GM21515 (cell line): ENCODE measurements at regions not wholly inside any gene's neighbourhood (a gene's known extent, or its start where the extent isn't known, plus 50 kb on each side); places are given as distances from the start of the nearest gene placed in this dataset.
A peak's percentile ranks its signal among the peaks of the same experiment; 100 is the strongest.

ENCODE experiments used
- ATAC-seq: cut with Tn5 transposase; IDR thresholded peaks from one replicate; pipeline ENCODE4 v1.9.1; 2021; ENCODE audit not compliant: unreplicated experiment

DNA sequence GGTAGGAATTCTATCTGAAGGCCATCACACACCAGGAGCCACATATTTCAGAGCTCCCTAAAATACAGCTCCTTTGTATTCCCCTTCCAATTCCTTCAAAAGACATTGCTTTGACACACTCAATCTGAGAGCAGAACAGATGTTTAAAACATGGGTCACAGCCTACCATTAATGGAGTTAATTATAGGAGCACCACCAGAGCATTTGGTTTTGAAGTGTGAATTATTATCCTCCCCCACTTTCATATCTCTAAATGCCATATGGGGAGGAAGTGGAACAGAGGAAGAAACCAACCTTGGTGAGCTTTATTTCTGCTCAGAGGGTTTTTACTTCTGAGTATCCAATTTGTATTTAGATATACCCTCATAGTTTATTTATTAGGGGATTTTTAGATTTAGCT is 50.7 kb upstream of the TNFRSF21 start:
- ATAC-seq, result peak; percentile 53

DNA sequence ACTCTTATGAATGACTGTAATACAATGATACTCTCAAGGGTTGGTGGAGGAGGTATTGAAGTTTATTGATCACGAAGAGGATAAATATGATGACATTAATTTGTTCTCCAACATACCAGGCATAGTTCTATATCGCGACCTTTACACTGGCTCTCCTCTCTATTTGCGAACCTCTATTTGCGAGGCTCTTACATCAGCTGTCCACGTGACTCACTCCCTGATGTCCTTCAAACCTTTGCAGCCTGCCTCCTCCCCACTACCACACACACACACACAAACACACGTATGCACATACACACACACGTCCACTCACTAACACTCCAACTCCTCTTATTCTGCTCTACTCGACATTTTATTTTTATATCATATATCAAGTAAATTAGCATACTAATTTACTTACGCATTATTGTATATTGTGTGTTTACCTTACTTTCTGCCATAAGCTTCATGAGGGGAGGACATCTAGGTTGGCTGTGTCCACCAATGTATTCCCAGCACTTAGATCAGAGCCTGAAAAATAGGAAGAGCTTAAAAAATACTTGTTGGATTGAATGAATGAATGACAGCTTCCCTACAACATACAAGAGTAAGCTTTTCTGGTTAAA is 53.3 kb upstream of the TNFRSF21 start:
- no peak for ATAC-seq

DNA sequence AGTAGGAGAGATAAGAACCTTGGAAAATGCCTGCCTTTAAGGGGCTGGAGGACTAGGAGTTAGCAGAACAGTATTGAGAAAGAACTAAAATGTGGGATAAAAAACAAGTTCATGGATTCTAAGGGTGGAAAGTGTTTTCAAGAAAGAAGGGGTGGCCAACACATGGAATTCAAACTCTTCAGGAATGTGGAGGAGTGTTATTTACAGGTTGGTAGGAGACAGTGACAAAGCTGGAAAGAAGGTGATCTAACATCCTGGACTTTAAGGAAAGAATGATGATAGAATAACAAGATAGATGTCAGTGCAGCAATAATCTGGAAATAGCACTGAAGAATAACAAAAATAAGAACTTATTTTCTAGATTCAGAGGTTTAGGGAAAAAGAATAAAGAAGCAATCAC is 54.0 kb upstream of the TNFRSF21 start:
- no peak for ATAC-seq

DNA sequence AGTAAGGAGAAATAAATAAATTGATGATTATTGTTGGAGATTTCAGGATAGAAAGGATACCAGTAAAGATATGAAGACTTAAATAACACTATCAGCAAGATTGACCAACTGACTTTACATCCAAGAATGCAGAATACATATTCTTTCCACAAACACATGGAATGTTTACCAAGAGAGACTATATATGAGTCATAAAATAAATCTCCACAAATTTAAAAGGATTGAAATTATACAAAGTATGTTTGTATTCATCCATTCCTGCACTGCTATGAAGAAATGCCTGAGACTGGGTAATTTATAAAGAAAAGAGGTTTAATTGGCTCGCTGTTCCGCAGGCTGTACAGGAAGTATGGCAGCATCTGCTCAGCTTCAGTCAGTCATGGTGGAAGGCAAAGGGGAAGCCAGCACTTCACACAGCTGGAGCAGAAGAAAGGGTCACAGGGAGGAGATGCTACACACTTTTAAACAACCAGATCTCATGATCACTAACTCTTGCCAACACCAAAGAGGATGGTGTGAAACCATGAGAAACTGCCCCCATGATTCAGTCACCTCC is 56.7 kb upstream of the TNFRSF21 start:
- ATAC-seq, result no peak

DNA sequence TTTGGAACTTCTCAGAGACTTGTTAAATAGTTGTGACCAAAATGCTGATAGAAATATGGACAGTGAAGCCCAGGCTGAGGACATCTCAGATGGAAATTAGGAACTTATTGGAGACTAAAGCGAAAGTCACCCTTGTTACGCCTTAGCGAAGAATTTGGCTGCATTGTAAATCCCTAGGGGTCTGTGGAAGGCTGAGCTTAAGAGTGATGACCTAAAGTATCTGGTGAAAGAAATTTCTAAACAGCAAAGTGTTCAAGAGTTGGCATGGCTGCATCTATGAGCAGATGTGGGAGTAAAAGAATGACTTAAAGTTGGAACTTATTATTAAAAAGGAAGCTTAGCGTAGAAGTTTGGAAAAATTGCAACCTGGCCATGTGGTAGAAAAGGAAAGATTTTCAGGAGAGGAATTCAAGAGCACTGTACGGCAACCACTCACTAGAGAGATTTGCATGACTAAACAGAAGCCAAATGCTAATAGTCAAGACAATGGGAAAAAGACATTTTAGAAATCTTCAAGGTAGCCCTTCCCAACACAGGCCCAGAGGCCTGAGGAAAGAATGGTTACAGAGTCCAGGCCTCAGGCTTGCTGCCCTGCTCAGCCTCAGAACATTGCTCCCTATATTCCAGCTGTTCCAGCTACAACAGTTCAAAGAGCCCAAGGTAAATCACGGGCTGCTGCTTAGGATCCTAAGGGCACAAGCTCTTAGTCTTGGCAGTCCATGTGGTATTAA is 61.6 kb upstream of the TNFRSF21 start:
- no peak for ATAC-seq

DNA sequence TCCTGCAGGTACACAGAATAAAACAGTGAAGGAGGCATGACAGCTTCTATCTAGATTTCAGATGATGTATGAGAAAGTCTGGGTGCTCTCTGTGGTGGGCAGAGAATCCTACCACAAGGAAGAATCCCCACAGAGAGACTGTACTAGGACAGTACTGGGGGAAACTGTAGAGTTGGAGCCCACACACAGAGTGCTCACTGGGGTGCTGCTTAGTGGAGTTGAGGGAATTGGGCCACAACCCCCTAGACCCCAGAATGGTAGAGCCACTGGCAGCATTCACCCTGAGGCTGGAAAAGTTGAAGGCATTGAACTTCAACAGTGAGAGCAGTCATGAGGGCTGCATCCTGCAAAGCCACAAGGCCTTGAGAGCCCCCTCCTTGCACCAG is 62.2 kb upstream of the TNFRSF21 start:
- no peak for ATAC-seq

DNA sequence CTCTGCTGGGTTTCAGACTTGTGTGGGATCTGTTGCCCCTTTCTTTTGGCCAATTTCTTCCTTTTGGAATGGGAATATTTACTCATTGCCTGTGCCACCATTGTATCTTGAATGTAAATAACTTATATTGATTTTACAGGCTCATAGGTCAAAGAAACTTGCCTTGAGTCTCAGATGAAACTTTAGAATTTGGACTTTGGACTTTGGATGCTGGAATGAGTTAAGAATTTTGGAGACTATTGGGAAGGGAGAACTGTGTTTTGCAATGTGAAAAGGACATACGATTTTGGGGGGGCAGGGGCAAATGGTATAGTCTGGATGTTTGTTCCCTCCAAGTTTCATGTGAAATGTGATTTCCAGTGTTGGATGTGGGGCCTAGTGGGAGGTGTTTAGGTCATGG is 62.6 kb upstream of the TNFRSF21 start:
- ATAC-seq, result no peak

DNA sequence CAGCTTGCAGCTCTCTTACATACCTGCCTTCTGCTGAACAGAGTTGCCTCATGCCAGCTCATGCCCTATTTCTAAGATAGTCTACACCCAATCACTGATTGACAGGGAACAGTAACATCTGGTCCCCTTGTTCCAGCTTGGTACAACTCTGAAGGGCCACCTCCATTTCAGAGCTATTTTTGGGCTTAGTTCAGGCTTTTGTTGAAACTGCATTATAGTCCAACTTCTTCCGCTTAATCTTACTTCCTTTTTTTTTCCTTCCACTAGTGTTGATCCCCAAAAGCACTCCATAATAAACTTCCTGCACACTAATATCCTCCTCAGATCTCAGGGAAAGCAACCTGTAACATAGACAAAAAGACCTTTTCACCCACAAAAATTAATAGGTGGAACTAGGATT is 65.7 kb upstream of the TNFRSF21 start:
- no peak for ATAC-seq

DNA sequence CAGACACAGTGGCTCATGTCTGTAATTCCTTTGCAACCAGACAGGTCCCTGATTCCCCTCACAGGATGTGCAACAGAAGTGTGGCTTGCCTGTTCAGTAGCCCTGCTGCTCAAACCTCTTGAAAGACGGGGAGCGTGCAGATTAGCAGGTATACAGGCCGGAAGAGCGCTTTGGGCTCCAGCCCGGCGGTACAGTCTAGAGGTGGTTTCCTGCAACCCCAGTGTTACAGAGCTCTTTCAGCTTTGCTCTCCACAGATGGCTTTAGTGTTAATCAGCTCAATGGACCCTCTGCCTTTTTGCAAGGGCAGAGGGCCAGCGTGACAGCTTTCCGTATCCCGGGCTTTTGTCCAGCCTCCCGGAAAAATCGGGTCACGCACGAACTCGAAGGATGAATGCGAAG is 67.2 kb upstream of the TNFRSF21 start:
- ATAC-seq, result no peak

DNA sequence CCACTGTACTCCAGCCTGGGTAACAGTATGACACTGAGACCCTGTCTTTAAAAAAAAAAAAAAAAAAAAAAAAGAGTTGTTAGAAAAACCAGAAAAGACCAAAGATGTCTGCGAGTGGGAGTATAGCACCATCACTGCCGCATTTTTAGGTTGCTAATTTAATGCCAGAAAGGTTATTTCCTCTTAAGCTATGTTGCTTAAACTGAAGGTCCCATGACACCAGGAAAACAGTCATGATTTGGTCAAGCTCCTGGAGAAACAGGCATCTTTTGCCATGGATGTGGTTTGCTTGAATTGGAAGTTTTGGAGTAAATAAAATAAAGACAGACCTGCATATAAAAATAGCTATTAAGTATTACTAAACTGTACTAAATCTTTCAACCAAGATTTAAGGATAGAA is 68.3 kb upstream of the TNFRSF21 start:
- no peak for ATAC-seq

DNA sequence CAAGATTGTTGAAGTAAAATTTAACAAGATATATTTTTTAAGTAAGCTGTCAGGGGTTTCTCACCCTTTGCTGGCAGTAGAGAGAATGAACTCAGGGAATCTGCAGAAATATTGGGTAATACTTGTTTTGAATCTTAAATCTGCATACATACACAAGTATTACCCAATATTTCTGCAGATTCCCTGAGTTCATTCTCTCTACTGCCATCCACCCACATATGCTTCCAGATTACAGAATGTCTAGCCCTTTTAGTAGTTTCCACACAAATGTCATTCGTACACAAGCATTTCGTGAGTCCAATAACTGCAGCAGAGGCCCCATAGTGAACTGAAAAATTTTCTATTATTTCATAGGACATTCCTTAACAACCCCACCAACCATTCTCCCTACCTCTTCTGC is 69.6 kb upstream of the TNFRSF21 start:
- ATAC-seq, result no peak

DNA sequence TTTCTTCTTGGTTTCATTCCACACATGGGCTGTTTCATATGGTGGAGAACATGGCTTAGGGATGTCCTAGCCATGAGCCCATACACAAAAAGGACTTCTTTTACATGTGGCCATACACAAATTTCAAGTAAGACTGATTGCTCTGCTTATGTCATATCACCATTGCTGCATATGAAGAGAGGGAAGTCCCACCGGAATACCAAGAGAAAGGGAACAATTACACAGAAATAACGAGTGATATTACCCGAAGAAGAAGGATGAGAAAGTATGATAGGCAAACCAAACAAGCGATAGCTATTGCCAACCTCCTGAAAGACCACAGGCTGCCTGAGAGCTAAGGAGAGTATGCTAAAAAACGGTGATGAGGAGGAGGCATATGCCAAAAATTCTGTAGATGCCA is 70.5 kb upstream of the TNFRSF21 start:
- no peak for ATAC-seq

DNA sequence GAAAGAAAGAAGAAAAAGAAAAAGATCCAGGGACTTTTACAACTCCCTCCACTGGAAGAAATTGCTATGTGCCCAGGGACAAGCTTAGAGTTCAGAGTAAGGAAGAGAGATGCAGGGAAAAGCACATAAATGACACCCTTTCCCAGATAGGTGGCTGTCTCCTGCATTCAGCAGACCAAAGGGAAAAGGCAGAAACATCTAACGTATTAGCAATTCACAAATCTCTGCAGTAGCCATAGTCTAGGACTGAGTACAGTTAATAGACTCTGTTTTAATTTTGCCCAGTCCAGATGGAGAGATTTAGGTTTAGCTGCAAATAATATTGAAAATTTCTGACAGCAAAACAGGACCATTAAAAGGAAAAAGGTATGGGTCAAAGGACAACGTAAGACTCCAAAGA is 71.3 kb upstream of the TNFRSF21 start:
- ATAC-seq, result no peak

DNA sequence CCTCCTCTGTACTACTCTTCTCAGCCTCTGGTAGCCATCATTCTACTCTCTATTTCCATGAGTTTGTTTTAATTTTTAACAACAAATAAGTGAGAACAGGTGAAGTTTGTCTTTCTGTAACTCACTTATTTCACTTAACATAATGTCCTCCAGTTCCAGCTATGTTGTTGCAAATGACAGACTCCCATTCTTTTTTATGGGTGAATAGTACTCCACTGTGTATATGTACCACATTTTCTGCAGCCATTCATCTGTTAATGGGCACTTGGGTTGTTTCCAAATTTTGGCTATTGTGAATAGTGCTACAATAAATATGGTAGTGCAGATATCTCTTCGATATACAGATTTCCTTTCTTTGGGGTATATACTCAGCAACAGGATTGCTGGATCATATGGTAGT is 73.7 kb upstream of the TNFRSF21 start:
- ATAC-seq, result no peak

DNA sequence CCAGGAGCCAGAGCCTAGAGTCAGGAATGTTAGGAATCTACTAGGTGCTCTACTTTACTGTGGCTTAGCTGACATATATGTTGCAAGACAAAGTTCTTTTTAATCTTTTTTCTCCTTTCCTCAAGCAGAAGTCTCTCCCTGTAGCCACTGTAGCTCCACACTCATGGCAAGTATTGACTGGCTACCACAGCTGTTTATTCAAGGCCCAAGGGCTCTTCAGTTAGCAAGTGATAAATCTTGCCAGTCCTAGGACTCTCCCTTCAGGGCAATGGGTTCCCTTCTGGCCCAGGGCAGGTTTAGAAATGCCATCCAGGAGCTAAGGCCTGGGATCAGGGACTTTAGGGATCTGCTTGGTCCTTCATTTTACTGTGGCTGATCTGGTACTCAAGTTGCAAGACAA is 82.0 kb upstream of the TNFRSF21 start:
- ATAC-seq, result no peak

DNA sequence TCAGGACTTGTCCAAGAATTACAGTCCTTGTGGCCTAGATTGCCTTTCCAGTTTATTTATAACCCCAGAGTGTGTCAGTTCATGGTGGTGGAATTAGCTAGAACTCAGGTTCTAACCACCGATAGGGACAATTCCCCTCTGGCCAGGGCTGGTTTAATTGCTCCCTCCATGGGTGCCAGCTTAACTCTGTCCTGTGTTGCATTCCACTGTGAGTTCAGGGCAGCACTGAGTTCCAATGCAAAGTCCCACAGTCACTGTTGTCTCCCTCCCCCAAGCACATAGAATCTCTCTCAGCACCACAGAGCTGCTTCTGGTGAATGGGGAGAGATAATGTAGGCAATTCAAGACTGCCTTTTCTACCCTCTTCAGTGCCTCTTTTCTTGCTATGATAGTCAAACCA is 82.5 kb upstream of the TNFRSF21 start:
- no peak for ATAC-seq

DNA sequence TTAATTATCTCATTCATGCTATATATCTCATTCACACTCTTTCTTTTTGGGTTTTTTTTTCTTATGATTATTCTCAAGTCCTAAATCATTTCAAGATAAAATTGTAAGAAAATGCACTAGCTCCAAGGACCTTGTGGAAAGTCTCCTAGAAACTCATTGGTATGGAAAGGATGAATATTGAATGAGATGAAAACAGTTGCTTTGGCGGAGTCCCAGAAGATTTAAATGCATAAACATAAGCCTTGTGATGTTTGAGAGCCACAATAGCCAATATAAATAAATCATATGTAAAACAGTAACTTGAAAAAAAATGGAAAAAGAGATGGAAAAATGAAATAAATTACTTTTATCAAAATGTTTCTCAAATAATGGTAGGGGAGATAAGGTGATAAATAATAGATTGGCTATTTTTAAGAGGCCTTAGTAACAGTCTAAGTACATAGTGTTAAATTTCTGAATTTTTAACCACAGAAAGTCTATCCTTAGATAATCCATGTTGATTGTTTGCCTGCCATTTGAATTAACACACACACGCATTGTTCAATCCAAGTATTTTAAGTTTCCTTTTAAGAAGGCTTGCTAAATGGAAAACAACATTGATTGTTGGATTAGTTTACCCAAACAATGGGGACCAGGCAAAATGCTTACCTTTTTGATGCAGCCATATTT is 81.1 kb upstream of the CD2AP start:
- ATAC-seq, result no peak

DNA sequence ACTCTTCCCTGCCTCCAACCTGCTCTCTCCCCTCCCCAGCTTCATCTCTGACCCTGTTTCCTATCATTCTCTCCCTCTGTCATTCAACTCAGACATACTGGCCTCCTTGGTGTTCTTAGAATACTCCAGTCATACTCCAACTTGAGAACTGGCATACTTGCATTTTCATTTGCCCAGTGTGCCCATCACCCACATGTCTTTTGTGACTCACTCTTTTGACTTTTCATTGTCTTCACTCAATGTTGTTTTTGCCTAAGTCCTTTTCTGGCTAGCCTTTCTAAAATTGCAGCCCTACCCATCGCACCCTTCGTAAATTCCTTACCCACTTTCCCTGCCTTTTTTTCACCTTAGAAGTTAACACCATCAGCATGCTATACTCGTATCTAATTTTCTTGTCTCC is 77.0 kb upstream of the CD2AP start:
- ATAC-seq, result no peak

DNA sequence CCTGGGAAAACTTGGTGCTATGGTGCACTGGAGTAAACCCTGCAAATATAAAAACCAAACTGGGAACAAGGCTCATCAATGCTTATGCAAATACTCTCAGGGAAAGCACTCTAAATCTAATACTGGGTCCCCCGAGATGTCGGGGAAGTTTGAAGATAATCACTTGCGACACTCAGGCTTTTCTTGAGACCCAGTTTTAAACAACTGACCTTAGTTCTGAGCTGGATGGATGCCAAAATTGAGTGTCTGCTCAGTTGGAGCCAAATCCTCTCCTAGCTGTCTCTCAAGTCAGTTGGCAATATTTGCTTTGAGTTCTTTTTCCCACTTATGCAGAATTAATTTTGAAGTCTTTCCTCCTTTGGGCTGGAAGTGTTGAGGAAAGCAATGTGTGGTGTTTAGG is 75.5 kb upstream of the CD2AP start:
- ATAC-seq, result no peak

DNA sequence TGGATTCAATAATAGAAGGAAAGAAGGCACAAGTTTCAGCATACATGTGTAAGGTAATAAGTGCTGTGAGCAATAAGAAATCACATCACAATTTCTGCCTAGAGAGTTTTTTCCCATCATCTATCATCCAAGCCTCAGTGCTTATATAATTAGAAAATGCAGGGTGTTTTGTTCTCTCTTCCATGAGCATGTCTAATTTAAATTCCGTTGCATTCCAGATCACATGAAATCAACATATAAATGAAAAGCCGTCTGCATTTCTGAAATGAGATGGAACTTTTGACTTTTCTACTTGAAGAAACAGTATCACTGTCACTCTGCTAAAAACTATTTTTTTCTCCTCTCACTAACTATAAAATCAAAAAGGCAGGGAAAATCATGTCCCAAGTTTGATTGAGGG is 74.5 kb upstream of the CD2AP start:
- no peak for ATAC-seq

DNA sequence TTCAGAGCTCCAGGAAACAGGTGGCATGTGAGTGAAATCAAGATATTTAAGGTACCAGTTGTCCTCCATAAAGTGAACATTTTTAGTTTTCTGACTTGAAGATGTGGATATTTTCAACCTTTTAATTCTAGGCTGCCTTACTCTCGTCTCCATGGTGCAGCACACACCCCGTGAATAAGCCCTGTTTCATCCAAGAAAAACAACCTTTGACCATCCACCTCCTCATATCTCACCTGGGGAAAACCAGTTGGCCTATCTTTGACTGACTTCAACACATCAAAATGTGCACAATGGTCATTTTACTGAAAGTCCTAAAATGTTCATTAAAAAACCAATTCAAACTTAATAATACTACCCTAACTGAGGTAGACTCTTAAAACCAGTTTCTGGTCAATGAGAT is 73.8 kb upstream of the CD2AP start:
- ATAC-seq, result no peak

DNA sequence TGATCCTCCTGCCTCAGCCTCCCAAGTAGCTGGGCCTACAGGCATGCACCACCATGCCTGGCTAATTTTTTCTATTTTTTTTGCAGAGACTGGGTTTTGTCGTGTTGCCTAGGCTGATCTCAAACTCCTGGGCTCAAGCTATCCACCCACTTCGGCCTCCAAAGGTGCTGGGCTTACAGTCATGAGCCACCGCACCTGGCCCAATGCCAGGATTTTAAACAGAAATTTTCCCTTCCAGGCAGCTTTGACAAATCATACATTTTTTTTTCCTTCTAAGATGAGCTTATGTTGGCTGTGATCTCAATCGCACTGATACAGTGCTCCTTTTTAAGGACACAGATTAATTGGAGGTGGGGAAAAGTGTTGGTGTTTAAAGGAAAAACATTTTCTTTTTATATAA is 73.2 kb upstream of the CD2AP start:
- ATAC-seq, result no peak
